ENCODE measurements at regions not wholly inside any gene's neighbourhood (a gene's known extent, or its start where the extent isn't known, plus 50 kb on each side); places are given as distances from the start of the nearest gene placed in this dataset.

GRCh38 chr10:81104494-81104893 is 566.8 kb downstream of the SH2D4B start (continued):
- TF ChIP-seq ZNF687 (IDR thresholded peaks at IDR 0.05) (peak; percentile 100), CEBPB (IDR thresholded peaks at IDR 0.05; ENCODE audit: borderline replicate concordance in 1 of 2, low read depth in 2 of 2, low read length in 2 of 2) (no peak), YY1 (IDR thresholded peaks at IDR 0.05; ENCODE audit: low read depth, low read length) (peak; percentile 56; the same call in 1 of the 2 replicates), TAF1 (IDR thresholded peaks at IDR 0.05; ENCODE audit: borderline replicate concordance, low read depth, low read length) (no peak), SMC3 (IDR thresholded peaks at IDR 0.05; ENCODE audit: borderline replicate concordance, low read length) (no peak), RELB (IDR thresholded peaks at IDR 0.05; ENCODE audit: low read depth) (peak; percentile 83; the same call in 1 of the 2 replicates), BCL11A (IDR thresholded peaks at IDR 0.05; ENCODE audit: low read depth, low read length) (peak; percentile 25; the same call in 1 of the 2 replicates), ATF7 (IDR thresholded peaks at IDR 0.05; ENCODE audit: low read depth) (peak; percentile 63; the same call in 1 of the 2 replicates), FOXM1 (IDR thresholded peaks at IDR 0.05; ENCODE audit: low read depth, low read length) (0 out of 2 replicates have a peak, but pooled peaks have one; percentile 20), KAT2A (conservative IDR thresholded peaks at IDR 0.05; ENCODE audit: control insufficient read depth, low read depth, low read length) (no peak), ZBTB40 (IDR thresholded peaks at IDR 0.05; ENCODE audit: borderline replicate concordance) (no peak), ZZZ3 (IDR thresholded peaks at IDR 0.05; ENCODE audit: control insufficient read depth, insufficient read length, low read depth) (no peak), GABPA (IDR thresholded peaks at IDR 0.05; ENCODE audit: low read depth) (0 out of 2 replicates have a peak, but pooled peaks have one; percentile 8), BACH1 (IDR thresholded peaks at IDR 0.05; ENCODE audit: borderline replicate concordance) (no peak), SRF (IDR thresholded peaks at IDR 0.05; ENCODE audit: low read depth in 2 of 2, low read length in 2 of 2) (no peak), RAD51 (IDR thresholded peaks at IDR 0.05) (no peak), PAX5 (IDR thresholded peaks at IDR 0.05; ENCODE audit: borderline replicate concordance, low read depth, low read length) (no peak), RAD21 (IDR thresholded peaks at IDR 0.05; ENCODE audit: insufficient read depth, low read depth, low read length) (no peak), TARDBP (IDR thresholded peaks at IDR 0.05; ENCODE audit: borderline replicate concordance) (no peak), CREB1 (IDR thresholded peaks at IDR 0.05; ENCODE audit: low read depth) (no peak), PKNOX1 (IDR thresholded peaks at IDR 0.05) (no peak)
